Gastrocnemius medialis (tissue), 4 donors: ENCODE measurements at regions not wholly inside any gene's neighbourhood (a gene's known extent, or its start where the extent isn't known, plus 50 kb on each side); places are given as distances from the start of the nearest gene placed in this dataset.

Experiments
- ATAC-seq, 2 donors: fragments of 150-250 bp; one replicate each; pipeline ENCODE4 v1.9.1; 2016
- DNase-seq, 2 donors: peaks; one replicate each; pipeline ENCODE4 v3.0.0-alpha.2; 2019
- H3K27ac ChIP-seq, 4 donors: fragments of 200-600 bp; sonication (generic); 1 replicate in 1 of 4; 2 replicates in 3 of 4; pipeline ENCODE4 v1.5.1; 2016 to 2018; ENCODE audit warnings: mild to moderate bottlenecking in 2 of 4, moderate library complexity in 1 of 4
- H3K27me3 ChIP-seq, 3 donors: fragments of 200-600 bp; sonication (generic) in 2 of 3; 1 replicate in 1 of 3; 2 replicates in 2 of 3; pipeline versions ENCODE4 v1.5.1 to v1.6.0; 2016 to 2019; ENCODE audit warnings: mild to moderate bottlenecking in 1 of 3, moderate library complexity in 1 of 3
- H3K36me3 ChIP-seq, 2 donors: fragments of 200-600 bp; sonication (generic) in 1 of 2; one replicate each; pipeline ENCODE4 v1.5.1; 2017 to 2018
- H3K4me1 ChIP-seq, 2 donors: fragments of 200-600 bp; sonication (generic) in 1 of 2; one replicate each; pipeline ENCODE4 v1.5.1; 2016 to 2017; ENCODE audit warnings: mild to moderate bottlenecking in 2 of 2
- H3K4me3 ChIP-seq, 4 donors: fragments of 200-600 bp; sonication (generic) in 3 of 4; 1 replicate in 1 of 4; 2 replicates in 3 of 4; pipeline ENCODE4 v1.5.1; 2016 to 2019; ENCODE audit warnings: mild to moderate bottlenecking in 2 of 4
- H3K9me3 ChIP-seq, 3 donors: fragments of 200-600 bp; sonication (generic) in 2 of 3; 1 replicate in 1 of 3; 2 replicates in 2 of 3; pipeline ENCODE4 v1.5.1; 2016 to 2019
- POLR2A ChIP-seq, 2 donors: fragments of 450-650 bp; IDR thresholded peaks; one replicate each; pipeline ENCODE4 v1.6.1; 2017; ENCODE audit warnings: antibody characterized with exemption in 2 of 2, mild to moderate bottlenecking in 2 of 2, moderate library complexity in 2 of 2
- in situ Hi-C, 4 donors: fragments of 200-750 bp; cut with MboI; loops; one replicate each; pipeline versions ENCODE4 v1.15.0 to v1.8.0; 2017; ENCODE audit warnings: low sequenced_read_pairs in 4 of 4
- intact Hi-C: fragments of 100-400 bp; cut with DNase I; formaldehyde crosslinking; loops from one replicate; pipeline ENCODE4 v1.15.1; 2023; ENCODE audit warnings: low total_unique reads
- TF ChIP-seq, protein P1 (sequence below), 5 experiments: fragments of 450-650 bp in 3 of 5; fragments of 200-600 bp in 2 of 5; sonication (generic) in 2 of 5; IDR thresholded peaks in 4 of 5; conservative IDR thresholded peaks in 1 of 5; 1 replicate in 4 of 5; 2 replicates in 1 of 5; pipeline ENCODE4 v1.5.1; 2016 to 2019; ENCODE audit warnings: antibody characterized with exemption in 5 of 5, mild to moderate bottlenecking in 3 of 5, moderate library complexity in 3 of 5

- no peaks in the 10 kb centered on the region for H3K9me3 ChIP-seq
- no peaks in the 10 kb centered on the region for H3K36me3 ChIP-seq
- intact Hi-C loops: no loop called here
- ATAC-seq (no peak), DNase-seq (no peak)
- no peak overlapping the region for H3K27ac ChIP-seq
- H3K27me3 ChIP-seq: no peaks in the 10 kb centered on the region
- no peak overlapping the region for H3K4me3 ChIP-seq
- no peaks in the 10 kb centered on the region for H3K4me1 ChIP-seq
- TF ChIP-seq, protein P1, sequence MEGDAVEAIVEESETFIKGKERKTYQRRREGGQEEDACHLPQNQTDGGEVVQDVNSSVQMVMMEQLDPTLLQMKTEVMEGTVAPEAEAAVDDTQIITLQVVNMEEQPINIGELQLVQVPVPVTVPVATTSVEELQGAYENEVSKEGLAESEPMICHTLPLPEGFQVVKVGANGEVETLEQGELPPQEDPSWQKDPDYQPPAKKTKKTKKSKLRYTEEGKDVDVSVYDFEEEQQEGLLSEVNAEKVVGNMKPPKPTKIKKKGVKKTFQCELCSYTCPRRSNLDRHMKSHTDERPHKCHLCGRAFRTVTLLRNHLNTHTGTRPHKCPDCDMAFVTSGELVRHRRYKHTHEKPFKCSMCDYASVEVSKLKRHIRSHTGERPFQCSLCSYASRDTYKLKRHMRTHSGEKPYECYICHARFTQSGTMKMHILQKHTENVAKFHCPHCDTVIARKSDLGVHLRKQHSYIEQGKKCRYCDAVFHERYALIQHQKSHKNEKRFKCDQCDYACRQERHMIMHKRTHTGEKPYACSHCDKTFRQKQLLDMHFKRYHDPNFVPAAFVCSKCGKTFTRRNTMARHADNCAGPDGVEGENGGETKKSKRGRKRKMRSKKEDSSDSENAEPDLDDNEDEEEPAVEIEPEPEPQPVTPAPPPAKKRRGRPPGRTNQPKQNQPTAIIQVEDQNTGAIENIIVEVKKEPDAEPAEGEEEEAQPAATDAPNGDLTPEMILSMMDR (IDR thresholded peaks at IDR 0.05 in 4 of 5, conservative IDR thresholded peaks at IDR 0.05 in 1 of 5): no peak
- no peak for TF ChIP-seq POLR2A (IDR thresholded peaks at IDR 0.05)
- in situ Hi-C loops: no loop called here
These were observed 88.5 kb downstream of the RPS12 start for GRCh38 chr6:132902901-132903300.

DNA sequence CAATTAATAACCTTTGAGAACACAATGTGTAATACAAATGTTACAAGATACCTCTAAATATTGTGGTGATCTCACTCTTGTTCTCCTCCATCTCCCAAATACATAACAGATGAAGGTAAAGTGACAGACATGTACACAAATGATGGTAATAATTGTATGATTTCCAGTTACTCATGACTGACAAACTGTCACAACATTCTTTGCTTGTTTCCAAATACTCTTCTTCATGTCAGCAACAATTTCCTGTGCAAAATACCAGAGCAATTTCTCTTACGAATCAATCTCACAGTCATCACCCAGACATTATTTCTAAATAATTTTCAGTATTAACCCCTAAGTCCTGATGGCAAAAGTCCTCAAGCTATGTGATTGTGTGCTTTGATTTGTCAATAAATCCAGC is 92.9 kb downstream of the RPS12 start:
- H3K27me3 ChIP-seq: no peaks in the 10 kb centered on the region
- no peaks in the 10 kb centered on the region for H3K36me3 ChIP-seq
- in situ Hi-C loops (no loop called here), intact Hi-C loops (no loop called here)
- no peaks in the 10 kb centered on the region for H3K9me3 ChIP-seq
- ATAC-seq (no peak), DNase-seq (no peak)
- no peak overlapping the region for H3K4me3 ChIP-seq
- TF ChIP-seq, protein P1 (IDR thresholded peaks at IDR 0.05 in 4 of 5, conservative IDR thresholded peaks at IDR 0.05 in 1 of 5): no peak
- TF ChIP-seq POLR2A (IDR thresholded peaks at IDR 0.05): no peak
- H3K4me1 ChIP-seq: no peaks in the 10 kb centered on the region
- H3K27ac ChIP-seq: no peak overlapping the region

DNA sequence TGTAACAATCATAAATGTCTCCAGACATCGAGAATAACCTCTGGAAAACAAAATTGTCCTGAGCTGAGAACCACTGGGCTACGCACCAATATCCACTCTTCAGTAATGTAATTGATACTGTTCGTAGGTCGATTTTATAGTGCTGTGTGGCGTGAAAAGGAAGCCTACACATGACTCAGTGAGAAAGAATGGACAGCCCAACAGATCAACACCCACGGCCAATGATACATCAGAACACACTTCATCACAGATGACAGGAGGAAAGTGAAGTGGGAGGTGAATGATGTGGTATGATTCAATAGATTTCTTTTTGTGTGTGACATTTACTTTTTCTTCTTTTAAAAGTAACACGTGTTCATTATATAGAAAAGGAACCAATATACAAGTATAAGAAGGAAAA is 93.5 kb downstream of the RPS12 start:
- DNase-seq: no peak
- H3K4me3 ChIP-seq: no peak overlapping the region
- no peak overlapping the region for H3K27ac ChIP-seq
- H3K36me3 ChIP-seq: no peaks in the 10 kb centered on the region
- in situ Hi-C loops: no loop called here
- no peak for ATAC-seq
- no peaks in the 10 kb centered on the region for H3K27me3 ChIP-seq
- no peaks in the 10 kb centered on the region for H3K9me3 ChIP-seq
- no peak for TF ChIP-seq POLR2A (IDR thresholded peaks at IDR 0.05)
- H3K4me1 ChIP-seq: peaks cover 0 to 4% of the 10 kb centered on the region in 2 donors
- intact Hi-C loops: no loop called here

DNA sequence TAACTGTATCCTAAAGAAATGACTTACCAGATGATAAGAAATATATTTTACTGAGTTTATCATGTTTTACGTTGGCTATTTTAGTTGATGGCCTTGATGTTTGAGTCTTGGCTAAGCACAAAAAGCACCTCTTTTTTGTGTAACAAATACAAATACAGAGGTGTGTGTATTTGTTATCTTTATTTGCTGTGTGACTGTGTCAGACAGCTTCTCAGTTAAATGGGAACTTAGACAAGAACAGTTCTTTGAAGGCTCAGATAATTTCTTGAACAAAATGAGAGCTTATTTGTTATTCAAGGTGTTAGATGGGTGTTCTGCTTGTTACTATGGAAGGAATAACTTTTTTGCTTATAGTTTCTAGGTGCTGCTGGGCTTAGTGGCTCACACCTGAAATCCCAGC is 95.4 kb downstream of the RPS12 start:
- intact Hi-C loops (no loop called here), in situ Hi-C loops (no loop called here)
- Histone ChIP-seq H3K9me3 (no peaks in the 10 kb centered on the region), H3K36me3 (no peaks in the 10 kb centered on the region), H3K4me1 (peaks cover 0 to 4% of the 10 kb centered on the region in 2 donors), H3K27ac (no peak overlapping the region), H3K4me3 (no peak overlapping the region), H3K27me3 (no peaks in the 10 kb centered on the region)
- ATAC-seq (no peak), DNase-seq (no peak)
- TF ChIP-seq POLR2A (IDR thresholded peaks at IDR 0.05): no peak
- TF ChIP-seq, protein P1 (IDR thresholded peaks at IDR 0.05 in 4 of 5, conservative IDR thresholded peaks at IDR 0.05 in 1 of 5): no peak

- DNase-seq (no peak), ATAC-seq (no peak)
- intact Hi-C loops: no loop called here
- H3K27me3 ChIP-seq: no peaks in the 10 kb centered on the region
- H3K4me1 ChIP-seq: peaks cover 0 to 4% of the 10 kb centered on the region in 2 donors
- no peaks in the 10 kb centered on the region for H3K9me3 ChIP-seq
- no peak overlapping the region for H3K4me3 ChIP-seq
- no peak overlapping the region for H3K27ac ChIP-seq
- in situ Hi-C loops: no loop called here
- TF ChIP-seq, protein P1 (IDR thresholded peaks at IDR 0.05 in 4 of 5, conservative IDR thresholded peaks at IDR 0.05 in 1 of 5): no peak
- no peak for TF ChIP-seq POLR2A (IDR thresholded peaks at IDR 0.05)
- H3K36me3 ChIP-seq: no peaks in the 10 kb centered on the region
These were observed 96.4 kb downstream of the RPS12 start for GRCh38 chr6:132910759-132911158.
